ENCODE measurements at regions not wholly inside any gene's neighbourhood (a gene's known extent, or its start where the extent isn't known, plus 50 kb on each side); places are given as distances from the start of the nearest gene placed in this dataset.

- intact Hi-C loops (cut with micrococcal nuclease): no loop called here
- Histone ChIP-seq H4K91ac (ENCODE audit: insufficient read depth, low read depth, low read length) (no peak overlapping the region), H3K79me1 (ENCODE audit: low read depth in 1 of 2, low read length in 2 of 2) (no peaks in the 10 kb centered on the region), H2BK20ac (ENCODE audit: low read depth, low read length) (no peak overlapping the region), H4K5ac (ENCODE audit: low read depth, low read length) (no peak overlapping the region), H3K23ac (ENCODE audit: low read depth, low read length) (no peak overlapping the region), H3K18ac (ENCODE audit: low read depth, low read length) (no peak overlapping the region), H3K27ac (ENCODE audit: insufficient read depth, low read length) (no peak overlapping the region), H2AK5ac (ENCODE audit: low read depth, low read length) (no peak overlapping the region), H4K20me1 (ENCODE audit: insufficient read depth, low read length) (no peaks in the 10 kb centered on the region), H3K9ac (ENCODE audit: low read depth, low read length) (no peak overlapping the region), H2AK9ac (replicated peaks; ENCODE audit: low read depth, low read length, poor library complexity) (no peak overlapping the region), H3K27me3 (ENCODE audit: control insufficient read depth, insufficient read depth, low read length) (peaks cover 8% of the 10 kb centered on the region), H2AFZ (replicated peaks; ENCODE audit: low read length, poor library complexity) (no peak overlapping the region), H3K4me2 (ENCODE audit: low read depth, low read length) (no peak overlapping the region), H3K4ac (ENCODE audit: low read depth, low read length) (no peak overlapping the region), H3K9me3 (ENCODE audit: control insufficient read depth, insufficient read depth, low read length) (no peaks in the 10 kb centered on the region), H3K36me3 (ENCODE audit: control insufficient read depth, insufficient read depth, low read length) (no peaks in the 10 kb centered on the region), H2BK120ac (ENCODE audit: low read depth, low read length) (no peak overlapping the region), H2BK5ac (ENCODE audit: low read depth, low read length, poor library complexity, severe bottlenecking) (no peak overlapping the region), H3K9me1 (ENCODE audit: insufficient read depth, low read length) (no peaks in the 10 kb centered on the region; the same call in 1 of the 2 replicates), H2BK15ac (ENCODE audit: low read depth, low read length) (no peak overlapping the region), H3K56ac (ENCODE audit: extremely low read depth, insufficient read depth, low read length) (no peak overlapping the region), H3K4me1 (ENCODE audit: control insufficient read depth, insufficient read depth, low read length) (no peaks in the 10 kb centered on the region), H3K14ac (replicated peaks; ENCODE audit: low read depth, low read length) (no peak overlapping the region), H4K8ac (ENCODE audit: low read depth in 2 of 2, low read length in 2 of 2) (no peak overlapping the region), H3K4me3 (ENCODE audit: insufficient read depth, low read depth, low read length) (no peak overlapping the region)
- WGBS, 2 experiments (ENCODE audit: extremely low coverage in 2 of 2, insufficient read length in 1 of 2): no CpG with 5 or more reads among the region's 5 CpGs
- ChIA-PET POLR2A (ENCODE audit: unreplicated experiment) (no interaction called here), CTCF (no interaction called here)
- in situ Hi-C loops (cut with MboI; ENCODE audit: low sequenced_read_pairs): no loop called here
- DNase-seq: no peak
- TF ChIP-seq RCOR1 (IDR thresholded peaks at IDR 0.05; ENCODE audit: insufficient replicate concordance, low read length): no peak
- TF ChIP-seq RAD21 (IDR thresholded peaks at IDR 0.05; ENCODE audit: low read length): no peak
- TF ChIP-seq SMC3 (IDR thresholded peaks at IDR 0.05; ENCODE audit: low read depth, low read length): no peak
- TF ChIP-seq ELK1 (IDR thresholded peaks at IDR 0.05; ENCODE audit: borderline replicate concordance, low read depth, low read length): no peak
- TF ChIP-seq MAZ (IDR thresholded peaks at IDR 0.05; ENCODE audit: borderline replicate concordance, low read depth, low read length): no peak
- no peak for TF ChIP-seq POLR2A (IDR thresholded peaks at IDR 0.05; ENCODE audit: low read depth, low read length)
- no peak for TF ChIP-seq USF2 (IDR thresholded peaks at IDR 0.05; ENCODE audit: low read depth, low read length)
- TF ChIP-seq NFE2L2 (IDR thresholded peaks at IDR 0.05; ENCODE audit: low read depth, low read length): no peak
- TF ChIP-seq CTCF (conservative IDR thresholded peaks at IDR 0.05; ENCODE audit: low read depth, low read length): no peak
- TF ChIP-seq MAFK (IDR thresholded peaks at IDR 0.05; ENCODE audit: low read depth, low read length): no peak
- BruUV-seq (replicated peaks): no TSS peak
- ATAC-seq (ENCODE audit: low read depth): no peak
- dilution Hi-C loops (cut with HindIII; ENCODE audit: low sequenced_read_pairs, unreplicated experiment): no loop called here
These were observed 64.1 kb upstream of the ETV3 start for GRCh38 chr1:157202331-157202730.
